ENCODE measurements at regions not wholly inside any gene's neighbourhood (a gene's known extent, or its start where the extent isn't known, plus 50 kb on each side); places are given as distances from the start of the nearest gene placed in this dataset.

DNA sequence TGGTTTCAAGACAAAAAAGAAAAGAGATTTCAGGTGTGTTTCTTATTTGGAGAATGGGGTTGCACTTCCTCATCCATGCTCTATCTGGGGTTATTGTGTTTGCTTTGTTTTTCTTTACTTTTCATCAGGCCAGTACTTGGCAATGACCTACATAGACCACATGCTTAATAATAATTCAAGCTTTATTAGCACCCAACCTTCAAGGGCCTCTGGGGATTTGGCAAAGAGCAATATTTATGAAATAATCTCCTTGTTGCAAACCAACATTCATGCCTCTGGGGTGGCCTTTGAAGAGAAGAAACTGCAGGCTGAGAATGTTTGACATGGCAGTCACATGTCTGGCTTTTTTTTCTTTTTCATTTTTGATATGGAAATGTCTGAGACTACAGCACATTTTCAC lies 68.2 kb upstream of the SNRK start:
- Mint-ChIP-seq H3K4me1 (ENCODE audit: unreplicated experiment) (peaks cover 11% of the 10 kb centered on the region), H3K9me3 (peaks cover 4% of the 10 kb centered on the region), H3K27ac (no peak overlapping the region), H3K4me3 (no peak overlapping the region), H3K27me3 (peaks cover 10% of the 10 kb centered on the region), H3K36me3 (no peaks in the 10 kb centered on the region)
- TF ChIP-seq, protein P1, sequence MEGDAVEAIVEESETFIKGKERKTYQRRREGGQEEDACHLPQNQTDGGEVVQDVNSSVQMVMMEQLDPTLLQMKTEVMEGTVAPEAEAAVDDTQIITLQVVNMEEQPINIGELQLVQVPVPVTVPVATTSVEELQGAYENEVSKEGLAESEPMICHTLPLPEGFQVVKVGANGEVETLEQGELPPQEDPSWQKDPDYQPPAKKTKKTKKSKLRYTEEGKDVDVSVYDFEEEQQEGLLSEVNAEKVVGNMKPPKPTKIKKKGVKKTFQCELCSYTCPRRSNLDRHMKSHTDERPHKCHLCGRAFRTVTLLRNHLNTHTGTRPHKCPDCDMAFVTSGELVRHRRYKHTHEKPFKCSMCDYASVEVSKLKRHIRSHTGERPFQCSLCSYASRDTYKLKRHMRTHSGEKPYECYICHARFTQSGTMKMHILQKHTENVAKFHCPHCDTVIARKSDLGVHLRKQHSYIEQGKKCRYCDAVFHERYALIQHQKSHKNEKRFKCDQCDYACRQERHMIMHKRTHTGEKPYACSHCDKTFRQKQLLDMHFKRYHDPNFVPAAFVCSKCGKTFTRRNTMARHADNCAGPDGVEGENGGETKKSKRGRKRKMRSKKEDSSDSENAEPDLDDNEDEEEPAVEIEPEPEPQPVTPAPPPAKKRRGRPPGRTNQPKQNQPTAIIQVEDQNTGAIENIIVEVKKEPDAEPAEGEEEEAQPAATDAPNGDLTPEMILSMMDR (conservative IDR thresholded peaks at IDR 0.05): no peak
- no peak for DNase-seq (ENCODE audit: extremely low spot score, unreplicated experiment)

DNA sequence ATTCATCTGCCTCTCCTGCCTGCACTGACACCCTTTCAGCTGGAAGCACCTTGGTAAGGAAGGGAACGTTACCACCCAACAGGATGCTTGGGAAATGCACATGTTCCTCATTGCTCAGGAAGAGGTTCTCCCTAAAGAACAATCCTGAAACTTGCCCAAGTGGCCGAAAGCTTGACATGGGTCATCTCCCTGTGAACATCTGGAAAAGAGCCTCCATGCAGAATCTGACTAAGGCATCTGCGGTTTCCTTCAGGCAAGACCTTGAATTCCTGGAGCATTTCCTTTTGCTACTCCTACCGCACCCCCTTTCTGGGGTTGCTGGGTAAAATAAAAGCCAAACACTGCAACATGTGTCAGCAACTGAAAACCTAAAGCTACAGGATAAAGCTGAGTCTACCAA lies 68.7 kb upstream of the SNRK start:
- no peak overlapping the region for H3K4me3 Mint-ChIP-seq

DNA sequence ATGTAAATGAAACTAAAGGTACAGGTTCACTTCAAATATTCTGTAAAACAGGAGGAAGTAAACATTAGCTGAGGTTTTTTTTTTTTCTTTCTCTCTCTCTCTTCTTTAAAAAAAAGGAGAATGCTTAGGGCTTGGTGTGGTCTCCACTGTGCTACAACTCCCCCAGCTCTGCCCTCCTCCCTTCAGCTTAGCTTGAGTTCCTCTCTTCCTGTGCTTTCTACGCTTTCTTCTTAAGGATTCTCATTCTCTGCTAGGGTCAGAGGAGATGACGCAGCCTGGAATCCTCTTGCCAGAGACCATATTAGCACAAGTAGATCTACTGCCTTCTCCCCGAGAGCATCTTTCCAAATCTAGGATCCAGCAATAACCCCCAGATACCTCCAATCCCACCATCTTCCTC lies 69.1 kb upstream of the SNRK start:
- DNase-seq (ENCODE audit: extremely low spot score, unreplicated experiment): no peak
- Mint-ChIP-seq H3K27me3 (peaks cover 10% of the 10 kb centered on the region), H3K4me3 (no peak overlapping the region), H3K9me3 (peaks cover 4% of the 10 kb centered on the region), H3K4me1 (ENCODE audit: unreplicated experiment) (peaks cover 11% of the 10 kb centered on the region), H3K27ac (no peak overlapping the region), H3K36me3 (no peaks in the 10 kb centered on the region)
- TF ChIP-seq, protein P1 (conservative IDR thresholded peaks at IDR 0.05): no peak

More for the DNA sequence above, 68.7 kb upstream of the SNRK start:
- Mint-ChIP-seq H3K36me3 (no peaks in the 10 kb centered on the region), H3K27ac (no peak overlapping the region), H3K4me1 (ENCODE audit: unreplicated experiment) (peaks cover 11% of the 10 kb centered on the region), H3K27me3 (peaks cover 10% of the 10 kb centered on the region), H3K9me3 (peaks cover 4% of the 10 kb centered on the region)
- TF ChIP-seq, protein P1 (conservative IDR thresholded peaks at IDR 0.05): no peak
- DNase-seq (ENCODE audit: extremely low spot score, unreplicated experiment): no peak

DNA sequence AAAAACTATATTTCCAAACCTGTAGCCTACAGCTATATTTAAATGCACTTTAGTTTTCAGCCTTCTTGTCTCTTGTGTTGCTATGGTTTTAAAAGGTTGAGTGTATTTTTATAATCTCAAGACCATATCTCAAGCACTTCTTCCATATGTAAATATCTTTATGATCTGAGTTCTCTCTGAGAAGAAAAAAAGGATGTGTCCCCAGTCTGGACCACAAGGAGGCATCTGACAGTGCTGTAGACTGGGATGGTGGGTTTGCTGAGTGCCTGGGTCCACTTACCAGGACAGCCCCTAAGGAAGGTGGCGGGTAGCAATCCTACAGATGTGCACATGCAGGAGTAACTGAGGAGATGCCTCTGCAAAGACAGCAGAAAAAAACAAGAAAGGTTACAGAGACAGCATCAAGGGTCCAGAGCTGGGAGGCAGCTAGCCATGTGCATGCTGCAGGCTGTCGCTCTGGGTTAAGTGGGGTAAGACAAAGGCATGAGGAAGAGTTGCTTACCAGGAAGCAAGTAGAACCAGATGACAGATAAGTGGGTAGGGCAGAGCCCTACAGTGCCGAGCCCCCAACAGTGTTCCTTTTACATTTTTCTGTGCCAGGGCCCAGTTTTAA lies 70.6 kb upstream of the SNRK start:
- DNase-seq (ENCODE audit: extremely low spot score, unreplicated experiment): no peak
- H3K9me3 Mint-ChIP-seq: peaks cover 4% of the 10 kb centered on the region
- H3K27me3 Mint-ChIP-seq: peaks cover 12% of the 10 kb centered on the region
- no peak overlapping the region for H3K4me3 Mint-ChIP-seq
- H3K36me3 Mint-ChIP-seq: no peaks in the 10 kb centered on the region
- H3K27ac Mint-ChIP-seq: no peak overlapping the region
- H3K4me1 Mint-ChIP-seq (ENCODE audit: unreplicated experiment): no peaks in the 10 kb centered on the region
- TF ChIP-seq, protein P1 (conservative IDR thresholded peaks at IDR 0.05): peak; percentile 35

DNA sequence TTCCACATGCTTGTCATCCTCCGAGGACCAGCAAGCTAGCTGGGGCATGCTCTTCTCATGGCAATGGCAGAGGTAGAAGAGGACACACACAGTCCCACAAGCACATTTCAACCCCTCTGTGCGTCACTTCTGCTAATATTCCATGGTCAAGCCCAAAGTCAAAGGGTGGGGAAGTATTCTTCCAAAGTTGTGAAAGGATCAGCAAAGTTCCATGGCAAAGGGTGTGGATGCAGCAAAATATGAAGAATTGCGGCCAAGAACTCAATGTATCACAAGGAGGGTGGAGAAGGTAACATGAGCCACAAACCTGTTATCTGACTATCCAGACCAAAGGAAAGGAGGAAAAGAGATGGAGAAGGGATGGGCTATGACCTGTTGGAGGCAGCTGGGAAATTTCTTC lies 71.2 kb upstream of the SNRK start:
- no peak for DNase-seq (ENCODE audit: extremely low spot score, unreplicated experiment)
- H3K27ac Mint-ChIP-seq: no peak overlapping the region
- H3K4me1 Mint-ChIP-seq (ENCODE audit: unreplicated experiment): peaks cover 4% of the 10 kb centered on the region
- TF ChIP-seq, protein P1 (conservative IDR thresholded peaks at IDR 0.05): no peak
- peaks cover 4% of the 10 kb centered on the region for H3K9me3 Mint-ChIP-seq
- peaks cover 10% of the 10 kb centered on the region for H3K27me3 Mint-ChIP-seq
- no peaks in the 10 kb centered on the region for H3K36me3 Mint-ChIP-seq
- no peak overlapping the region for H3K4me3 Mint-ChIP-seq

GRCh38 chr3:43214616-43215015 lies 71.7 kb upstream of the SNRK start:
- no peak overlapping the region for H3K4me3 Mint-ChIP-seq
- DNase-seq (ENCODE audit: extremely low spot score, unreplicated experiment): no peak
- H3K36me3 Mint-ChIP-seq: no peaks in the 10 kb centered on the region
- peaks cover 4% of the 10 kb centered on the region for H3K4me1 Mint-ChIP-seq (ENCODE audit: unreplicated experiment)
- no peak overlapping the region for H3K27ac Mint-ChIP-seq
- H3K9me3 Mint-ChIP-seq: peaks cover 4% of the 10 kb centered on the region
- peaks cover 10% of the 10 kb centered on the region for H3K27me3 Mint-ChIP-seq
- TF ChIP-seq, protein P1 (conservative IDR thresholded peaks at IDR 0.05): no peak

All from type B pancreatic cell (in vitro differentiated cells).